ENCODE measurements at regions not wholly inside any gene's neighbourhood (a gene's known extent, or its start where the extent isn't known, plus 50 kb on each side); places are given as distances from the start of the nearest gene placed in this dataset.
"Not testable (repeated sequence)": the region's sequence is repeated elsewhere in the genome, so short reads cannot be mapped to it uniquely, and the experiment has no call there.

DNA sequence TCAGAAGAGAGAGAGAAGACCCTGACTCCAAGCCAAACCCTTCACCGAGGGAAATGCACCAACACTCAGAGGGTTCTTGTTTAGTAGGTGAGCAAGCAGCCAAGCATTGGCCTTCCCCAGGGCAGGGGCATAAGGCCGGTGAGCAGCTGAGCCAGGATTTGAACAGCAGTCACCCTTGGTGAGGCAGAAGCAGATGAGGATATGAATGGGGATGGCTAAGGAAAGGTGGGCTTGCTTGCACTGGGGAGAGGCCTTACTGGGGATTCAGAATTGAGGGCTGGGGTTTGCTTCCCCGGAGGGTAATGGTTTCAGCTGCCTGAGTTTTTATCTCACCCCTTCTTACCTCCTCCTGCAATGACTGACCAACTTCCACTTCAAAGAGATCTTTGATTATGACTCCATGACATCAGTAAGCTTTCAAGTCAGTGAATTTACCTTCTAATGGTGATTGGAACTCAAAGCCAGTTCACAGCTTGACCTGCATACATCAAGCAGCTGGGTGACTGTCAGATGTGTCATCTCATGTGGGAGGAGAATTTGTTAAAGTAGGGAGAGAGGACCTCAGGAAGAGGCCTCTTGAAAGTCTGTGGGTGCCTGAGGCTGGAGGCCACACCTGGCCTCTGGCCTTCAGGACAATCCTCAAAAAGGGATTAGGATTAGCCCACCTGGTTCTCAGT is 114.5 kb upstream of the PLGLB2 start:
- peak; percentile 4 for DNase-seq

GRCh38 chr2:87634106-87634505 is 113.8 kb upstream of the PLGLB2 start:
- DNase-seq = peak; percentile 25

DNA sequence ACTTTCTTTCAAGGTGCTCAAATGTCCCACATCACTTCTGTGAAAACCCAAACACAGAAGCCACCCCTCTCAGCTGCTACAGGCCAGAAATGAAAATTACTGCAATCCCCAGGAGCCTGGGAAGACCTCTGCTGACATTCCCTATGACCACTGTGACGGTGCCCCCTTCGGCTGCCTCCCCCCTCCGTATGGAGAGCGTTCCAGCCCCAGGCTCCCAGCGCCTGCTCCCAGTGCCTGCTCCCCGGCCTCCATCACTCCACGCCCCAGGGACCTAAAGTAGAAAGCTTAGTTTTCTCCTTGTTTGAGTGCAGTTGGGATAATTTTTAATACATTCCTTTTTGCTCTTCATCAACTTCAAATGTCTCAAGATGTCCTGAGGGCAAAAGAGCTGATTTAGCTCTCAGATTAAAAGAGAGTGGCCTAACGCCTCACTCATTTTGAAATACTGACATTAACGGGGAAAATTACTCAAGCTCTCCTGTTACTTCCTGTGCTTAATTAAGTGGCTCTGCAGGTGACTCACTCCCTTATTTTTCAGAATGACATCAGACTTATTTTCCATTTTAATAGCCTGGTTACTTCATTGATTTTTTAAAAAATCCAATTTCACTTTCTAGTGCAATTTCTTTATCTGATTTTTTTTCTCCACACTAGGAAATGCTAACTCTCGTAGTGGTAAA is 112.8 kb upstream of the PLGLB2 start:
- DNase-seq = peak; percentile 13

DNA sequence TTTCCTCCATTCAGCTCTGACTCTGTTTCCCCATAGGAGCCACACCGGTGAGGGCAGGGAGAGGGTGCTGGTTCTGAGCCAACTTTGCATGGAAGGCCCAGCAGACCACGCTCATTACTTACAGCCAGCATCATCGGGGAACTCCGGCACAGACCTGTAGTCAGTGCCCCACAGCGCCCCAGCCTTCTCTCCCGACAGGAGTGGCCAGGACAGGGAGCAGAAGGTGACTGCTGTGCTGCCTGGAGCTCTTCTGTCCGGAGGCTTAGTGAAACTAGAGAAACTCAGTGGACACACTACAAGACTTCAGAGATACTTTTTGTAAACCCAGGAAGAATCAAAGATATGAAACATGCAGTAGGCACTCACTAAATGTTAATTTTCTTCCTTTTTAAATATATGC is 111.6 kb upstream of the PLGLB2 start:
- DNase-seq = not testable (repeated sequence)

DNA sequence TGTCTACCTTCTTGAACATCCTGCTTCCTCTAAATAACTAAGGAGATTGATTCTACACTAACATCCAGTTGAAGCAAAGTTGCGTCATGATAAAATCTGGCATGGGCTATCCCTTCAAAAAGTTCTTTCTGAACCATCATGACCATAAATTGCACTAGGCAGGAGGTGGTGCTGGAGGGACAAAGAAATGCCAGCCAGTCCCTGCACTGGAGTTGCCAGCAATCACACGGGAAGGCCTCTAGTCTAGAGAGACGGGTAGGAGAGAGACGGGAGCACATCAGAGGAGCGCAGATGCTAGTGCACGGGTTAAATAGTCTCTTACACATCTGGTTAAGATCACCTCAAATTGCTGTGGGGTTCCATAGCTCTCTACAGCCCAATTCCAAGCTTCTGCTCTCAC is 111.2 kb upstream of the PLGLB2 start:
- not testable (repeated sequence) for DNase-seq

- DNase-seq = not testable (repeated sequence)
Observed at GRCh38 chr2:87637249-87637990, 110.5 kb upstream of the PLGLB2 start.

DNA sequence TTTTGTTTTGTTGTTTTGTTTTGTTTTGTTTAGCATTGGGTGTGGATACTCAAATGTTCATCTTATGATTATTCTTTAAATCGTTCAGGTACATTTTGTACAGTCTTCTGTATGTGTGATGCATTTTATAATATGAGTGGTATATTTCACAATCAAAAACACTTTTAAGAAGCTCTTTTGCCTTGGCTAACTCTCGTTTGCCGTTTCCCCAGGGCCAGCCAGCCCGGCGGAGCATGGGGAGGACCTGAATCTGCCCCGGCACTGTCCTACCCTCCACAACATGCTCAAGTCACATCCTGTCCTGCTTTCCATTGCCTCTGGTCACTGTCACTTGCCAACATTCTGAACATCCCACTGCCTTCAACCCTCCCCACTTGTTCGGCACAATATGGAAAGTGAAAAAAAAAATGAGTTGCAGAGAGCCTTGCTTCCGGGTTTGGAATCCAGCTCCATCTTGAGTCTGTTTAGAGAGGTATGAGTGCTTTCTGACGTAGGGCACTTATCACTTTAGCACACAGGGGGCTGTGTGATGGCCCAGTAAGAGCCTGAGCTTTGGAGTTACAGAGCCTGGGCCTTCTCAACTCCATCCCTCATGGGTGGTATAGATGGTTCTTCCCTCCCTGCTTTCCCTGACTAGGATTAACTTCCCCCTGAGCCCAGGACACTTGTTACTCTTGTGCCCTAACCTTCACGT is 109.6 kb upstream of the PLGLB2 start:
- not testable (repeated sequence) for DNase-seq

- not testable (repeated sequence) for DNase-seq
Observed at GRCh38 chr2:87638872-87639271, 109.0 kb upstream of the PLGLB2 start.

- DNase-seq = not testable (repeated sequence)
Observed at GRCh38 chr2:87639801-87640440, 108.0 kb upstream of the PLGLB2 start.

DNA sequence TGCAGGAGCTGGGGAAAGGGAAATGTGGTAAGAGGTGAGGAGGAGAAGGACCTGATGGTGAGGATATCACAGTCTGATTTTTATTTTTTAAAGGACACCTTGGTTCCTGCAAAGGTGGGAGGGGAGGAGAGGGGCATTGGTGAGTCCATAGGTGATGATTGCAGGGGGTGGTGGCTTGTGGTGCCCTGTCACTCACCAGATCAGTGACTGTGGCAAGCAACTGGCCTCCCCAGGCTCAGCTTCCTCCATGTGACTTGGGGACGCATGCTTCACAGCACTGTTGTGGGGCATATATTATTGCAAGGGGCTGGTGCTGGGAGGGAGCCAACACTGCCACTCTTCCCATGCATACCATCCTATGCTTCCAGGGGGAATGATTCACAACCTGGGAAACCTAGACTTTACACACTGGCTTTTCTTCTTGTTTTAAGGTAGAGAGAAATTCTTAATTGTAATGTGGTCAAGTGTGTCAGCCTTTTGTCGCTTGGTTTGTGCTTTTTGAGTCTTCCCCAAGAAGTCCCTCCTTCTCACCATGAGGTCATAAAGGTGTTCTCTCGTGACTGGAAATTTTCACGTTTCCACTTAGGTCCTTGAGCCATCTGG is 106.8 kb upstream of the PLGLB2 start:
- DNase-seq = not testable (repeated sequence)

DNA sequence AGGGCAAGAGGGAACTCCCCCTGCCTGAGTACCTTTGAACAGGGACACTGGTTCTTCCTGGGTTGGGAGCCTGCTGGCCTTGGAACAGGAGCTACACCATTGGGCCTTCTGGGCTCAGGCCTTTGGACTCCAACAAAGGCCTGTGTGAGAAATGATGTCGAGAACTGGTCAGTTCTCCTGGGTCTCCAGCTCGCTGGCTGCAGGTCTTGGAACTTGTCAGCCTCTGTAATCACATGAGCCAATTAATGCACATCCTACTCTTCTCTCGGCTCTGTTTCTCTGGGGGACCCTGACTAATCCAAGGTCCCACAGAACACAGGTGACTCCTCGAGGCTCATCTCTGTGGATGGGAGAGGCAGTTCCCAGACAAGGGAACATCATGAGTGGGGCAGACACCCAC is 104.7 kb upstream of the PLGLB2 start:
- not testable (repeated sequence) for DNase-seq

GRCh38 chr2:87647737-87648498 is 100.0 kb upstream of the PLGLB2 start:
- DNase-seq = not testable (repeated sequence)

- DNase-seq = not testable (repeated sequence)
Observed at GRCh38 chr2:87648815-87649214, 99.1 kb upstream of the PLGLB2 start.

DNA sequence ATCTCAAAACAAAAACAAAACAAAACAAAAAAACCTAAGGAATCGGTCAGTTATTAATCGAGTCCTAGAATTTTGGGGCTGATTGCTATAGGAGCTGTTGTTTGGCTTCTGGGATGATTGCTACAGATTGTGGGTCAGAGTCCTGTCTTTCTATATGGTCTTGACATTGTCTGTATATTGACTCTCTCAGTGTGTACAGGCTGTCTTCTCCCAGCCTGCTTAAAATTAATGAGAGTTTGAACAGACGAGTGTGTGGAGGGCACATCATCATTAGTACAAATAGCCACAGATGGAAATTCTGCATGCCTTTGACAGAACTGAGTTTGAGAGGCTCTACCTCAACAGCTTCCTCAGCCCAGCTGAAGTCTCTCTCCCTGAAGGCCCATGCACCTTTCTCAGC is 98.0 kb upstream of the PLGLB2 start:
- not testable (repeated sequence) for DNase-seq

DNA sequence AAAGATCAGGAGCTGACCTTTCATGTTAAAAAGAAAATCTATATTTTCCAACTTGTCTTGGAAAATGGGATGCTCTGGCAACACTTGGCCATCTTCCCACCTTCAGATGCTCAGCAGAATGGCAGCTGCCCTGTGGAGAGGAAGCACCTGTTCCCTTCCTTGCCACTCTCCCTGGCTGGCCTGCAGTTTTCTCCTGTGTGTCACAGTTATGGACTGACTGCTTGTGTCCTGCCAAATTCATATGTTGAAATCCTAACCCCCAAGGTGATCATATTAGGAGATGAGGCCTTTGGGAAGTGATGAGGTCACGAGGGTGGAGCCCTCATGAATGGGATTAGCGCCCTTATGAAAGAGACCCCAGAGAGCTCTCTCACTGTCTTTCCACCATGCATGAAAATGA is 97.0 kb upstream of the PLGLB2 start:
- DNase-seq = not testable (repeated sequence)

DNA sequence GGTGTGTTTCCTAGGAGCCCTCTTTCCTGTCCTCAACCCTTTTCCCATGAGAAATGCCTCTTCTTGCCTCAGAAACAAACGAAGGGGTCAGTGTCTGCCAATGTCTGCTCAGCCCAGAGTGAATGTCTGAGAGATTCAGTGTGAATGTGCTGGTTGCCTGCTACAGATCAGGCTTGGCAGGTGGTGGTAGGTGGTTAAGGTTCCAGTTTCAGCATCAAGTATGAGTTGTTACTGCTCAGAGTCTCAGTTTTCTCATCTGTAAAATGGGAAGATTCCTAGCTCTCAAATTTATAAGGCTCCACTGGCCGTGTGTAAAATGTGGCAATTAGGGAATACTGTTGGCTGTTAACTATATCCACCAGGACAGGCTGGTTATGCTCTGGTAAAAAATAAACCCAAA is 96.3 kb upstream of the PLGLB2 start:
- not testable (repeated sequence) for DNase-seq

DNA sequence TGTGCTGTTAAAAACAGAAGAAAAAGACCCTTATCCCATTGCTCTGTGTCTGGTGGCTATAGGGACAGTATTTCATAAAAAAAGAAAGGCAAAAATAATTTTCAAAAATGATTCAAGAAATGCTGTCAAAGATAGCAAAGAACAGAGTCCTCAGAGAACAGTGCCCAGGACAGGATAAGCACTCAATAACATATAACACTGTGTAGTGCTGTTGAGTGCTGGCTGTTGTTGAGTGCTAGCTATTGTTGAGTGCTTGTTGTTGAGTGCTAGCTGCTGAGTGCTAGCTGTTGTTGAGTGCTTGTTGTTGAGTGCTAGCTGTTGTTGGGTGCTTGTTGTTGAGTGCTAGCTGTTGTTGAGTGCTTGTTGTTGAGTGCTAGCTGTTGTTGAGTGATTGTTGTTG is 94.5 kb upstream of the PLGLB2 start:
- DNase-seq = not testable (repeated sequence)

DNA sequence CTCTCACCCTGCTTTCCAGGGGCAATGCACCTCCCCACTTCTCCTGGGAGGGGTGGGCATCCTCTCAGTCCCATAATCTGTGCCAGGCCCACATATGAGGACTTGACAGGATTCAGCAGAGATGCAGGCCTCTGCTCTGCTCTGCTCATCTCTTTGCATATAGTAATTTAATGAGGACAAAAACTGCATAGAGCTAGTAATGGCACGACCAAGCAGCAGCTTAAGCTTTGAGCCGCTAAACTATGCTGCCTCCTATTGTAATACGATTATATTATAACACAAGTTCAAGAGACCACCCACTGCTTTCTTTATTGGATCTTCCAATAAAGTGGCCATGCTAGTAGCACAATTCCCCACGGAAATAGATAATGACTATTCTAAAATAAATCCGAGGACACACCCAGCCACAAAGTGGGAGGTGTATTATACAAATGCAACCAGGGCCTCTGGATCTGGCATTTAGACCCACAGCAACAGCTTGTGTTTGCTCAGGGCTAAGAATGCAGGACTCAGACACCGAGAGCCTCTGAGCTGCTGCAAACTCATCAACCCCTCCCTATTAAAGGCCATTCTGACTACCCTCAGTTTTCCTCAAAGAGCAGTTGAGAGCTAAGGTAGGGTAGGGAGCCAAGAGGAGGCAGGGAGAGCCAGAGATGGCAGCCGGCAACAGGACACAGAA is 93.6 kb upstream of the PLGLB2 start:
- DNase-seq = not testable (repeated sequence)

DNA sequence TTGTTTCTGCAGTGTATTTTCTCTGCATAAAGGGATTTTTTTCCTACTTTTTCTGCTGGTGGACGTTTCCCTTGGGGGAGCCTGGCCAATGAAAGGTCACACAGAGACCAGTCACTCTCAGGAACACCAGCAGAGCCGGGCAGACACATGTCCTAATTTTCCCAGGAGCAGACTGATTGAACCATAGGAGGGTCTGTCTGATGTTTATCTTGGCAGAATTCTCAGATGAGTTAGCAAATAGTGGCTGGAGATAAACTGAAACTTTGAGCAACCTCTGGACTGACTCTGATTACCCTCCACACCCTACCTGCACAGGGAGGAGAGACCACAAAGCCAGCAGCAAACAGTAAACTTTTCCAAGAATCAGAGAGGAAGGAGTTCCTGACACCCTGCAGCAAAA is 90.0 kb upstream of the PLGLB2 start:
- DNase-seq = not testable (repeated sequence)

DNA sequence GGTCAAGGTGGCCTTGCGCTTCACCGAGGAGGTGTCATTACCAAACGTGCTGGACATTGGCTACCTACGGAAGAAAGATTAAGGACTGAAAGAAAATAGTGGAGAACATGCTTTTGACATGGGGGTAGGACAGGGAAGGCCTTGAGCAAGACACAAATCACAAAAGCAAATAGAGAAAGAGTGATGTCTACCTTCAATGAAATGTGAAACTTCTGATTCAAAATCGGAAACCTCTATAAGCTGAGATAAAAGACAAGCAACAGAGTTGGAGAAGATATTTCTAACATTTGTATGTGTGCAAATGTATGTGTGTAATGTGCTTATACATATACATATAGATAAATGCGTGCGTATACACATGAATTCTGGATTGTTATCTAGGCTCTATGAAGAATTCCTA is 89.5 kb upstream of the PLGLB2 start:
- not testable (repeated sequence) for DNase-seq

DNA sequence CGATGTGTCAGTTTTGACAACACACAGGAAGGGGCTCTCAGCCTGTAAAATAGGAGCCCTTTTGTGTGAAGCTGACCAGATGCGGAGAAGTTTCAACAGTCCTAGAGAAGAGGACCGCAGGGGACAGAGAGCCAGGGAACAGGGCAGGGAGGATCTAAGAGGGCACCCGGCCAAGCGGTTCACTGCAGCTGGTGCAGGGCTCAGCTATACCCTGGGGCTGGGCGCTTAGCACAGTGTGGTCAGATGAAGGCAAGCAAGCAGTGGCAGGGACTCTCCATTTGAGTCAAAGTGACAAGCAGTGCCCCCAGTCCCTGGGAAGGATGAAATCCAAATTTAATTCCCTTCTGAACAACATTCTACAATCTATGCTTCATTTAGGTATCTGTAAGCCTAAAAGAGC is 88.9 kb upstream of the PLGLB2 start:
- DNase-seq = not testable (repeated sequence)
